Prostate gland (tissue), 2 donors: ENCODE measurements at regions not wholly inside any gene's neighbourhood (a gene's known extent, or its start where the extent isn't known, plus 50 kb on each side); places are given as distances from the start of the nearest gene placed in this dataset.

ENCODE experiments used
- CTCF ChIP-seq, 4 experiments: fragments of 200-600 bp in 2 of 4; fragments of 450-650 bp in 2 of 4; sonication (generic) in 2 of 4; IDR thresholded peaks; 1 replicate in 3 of 4; 2 replicates in 1 of 4; pipeline ENCODE4 v1.5.1; 2016 to 2019; ENCODE audit warnings: antibody characterized with exemption in 4 of 4, mild to moderate bottlenecking in 2 of 4, moderate library complexity in 2 of 4
- POLR2A ChIP-seq: fragments of 450-650 bp; IDR thresholded peaks from one replicate; pipeline ENCODE4 v1.6.1; 2016; ENCODE audit warnings: antibody characterized with exemption, mild to moderate bottlenecking

GRCh38 chr1:96992871-96993270 is 271.3 kb downstream of the PTBP2 start:
- TF ChIP-seq CTCF (IDR thresholded peaks at IDR 0.05) (no peak), POLR2A (no peak)
